Mesendoderm (in vitro differentiated cells): ENCODE measurements at regions not wholly inside any gene's neighbourhood (a gene's known extent, or its start where the extent isn't known, plus 50 kb on each side); places are given as distances from the start of the nearest gene placed in this dataset.

Source experiments
- DNase-seq: peaks from one replicate; pipeline ENCODE4 v3.0.0; 2013
- H2AK5ac ChIP-seq: 2 replicates; pipeline ENCODE4 v1.6.1; 2013; ENCODE audit warnings: low read length, inconsistent platforms
- H2BK120ac ChIP-seq: 2 replicates; pipeline ENCODE4 v1.6.1; 2013; ENCODE audit warnings: low read depth, mild to moderate bottlenecking, low read length, moderate library complexity, mixed read lengths
- H2BK15ac ChIP-seq: replicated peaks from 2 replicates; pipeline ENCODE4 v1.6.1; 2013; ENCODE audit warnings: low read depth, mild to moderate bottlenecking, moderate library complexity
- H2BK5ac ChIP-seq: 2 replicates; pipeline ENCODE4 v1.6.1; 2013; ENCODE audit warnings: low read length, inconsistent platforms
- H3K18ac ChIP-seq: 2 replicates; pipeline ENCODE4 v1.6.1; 2013; ENCODE audit warnings: mild to moderate bottlenecking, low read length, mixed read lengths
- H3K23ac ChIP-seq: one replicate; pipeline ENCODE4 v1.6.1; 2013; ENCODE audit warnings: low read length
- H3K27ac ChIP-seq: 2 replicates; pipeline ENCODE4 v1.5.1; 2013; ENCODE audit warnings: low read depth, mild to moderate bottlenecking, inconsistent platforms, low read length, moderate library complexity
- H3K27me3 ChIP-seq: 2 replicates; pipeline ENCODE4 v1.6.1; 2013; ENCODE audit warnings: low read length, control low read depth, mild to moderate bottlenecking, inconsistent platforms; ENCODE audit not compliant: insufficient read depth, poor library complexity
- H3K36me3 ChIP-seq: 2 replicates; pipeline ENCODE4 v1.6.1; 2013; ENCODE audit warnings: low read length, inconsistent platforms; ENCODE audit not compliant: control insufficient read depth, insufficient read depth
- H3K4ac ChIP-seq: one replicate; pipeline ENCODE4 v1.6.1; 2013; ENCODE audit warnings: low read depth, mild to moderate bottlenecking, low read length, moderate library complexity
- H3K4me1 ChIP-seq: 2 replicates; pipeline ENCODE4 v1.6.1; 2013; ENCODE audit warnings: low read depth, low read length, inconsistent platforms; ENCODE audit not compliant: control insufficient read depth
- H3K4me2 ChIP-seq: 2 replicates; pipeline ENCODE4 v1.6.1; 2013; ENCODE audit warnings: low read length
- H3K4me3 ChIP-seq: 2 replicates; pipeline ENCODE4 v1.5.1; 2013; ENCODE audit warnings: mild to moderate bottlenecking, low read length
- H3K56ac ChIP-seq: one replicate; pipeline ENCODE4 v1.6.1; 2013; ENCODE audit warnings: low read length
- H3K79me1 ChIP-seq: 2 replicates; pipeline ENCODE4 v1.6.1; 2013; ENCODE audit warnings: low read length, inconsistent platforms
- H3K79me2 ChIP-seq: 2 replicates; pipeline ENCODE4 v1.6.1; 2013; ENCODE audit warnings: mild to moderate bottlenecking, low read length; ENCODE audit not compliant: control insufficient read depth, insufficient read depth
- H3K9ac ChIP-seq: 2 replicates; pipeline ENCODE4 v1.6.1; 2013; ENCODE audit warnings: low read length, inconsistent platforms
- H4K5ac ChIP-seq: one replicate; pipeline ENCODE4 v1.6.1; 2013; ENCODE audit warnings: low read length
- H4K8ac ChIP-seq: one replicate; pipeline ENCODE4 v1.6.1; 2013; ENCODE audit warnings: low read depth, mild to moderate bottlenecking, control low read depth, low read length, moderate library complexity
- WGBS: extraction: QIAGEN DNeasy Blood & Tissue Kit; methylation state at CpG from one replicate; pipeline ENCODE4 v1.1.7; 2013; ENCODE audit warnings: low lambda C conversion rate, missing lambda C conversion rate; ENCODE audit not compliant: insufficient coverage; ENCODE audit errors: extremely low coverage; 5-methylcytosine and 5-hydroxymethylcytosine counted together

GRCh38 chr3:64799606-64800005 is 111.8 kb upstream of the ADAMTS9 start:
- Histone ChIP-seq H3K18ac (no peak overlapping the region), H3K9ac (no peak overlapping the region), H3K23ac (no peak overlapping the region), H3K36me3 (no peaks in the 10 kb centered on the region), H2AK5ac (peak overlapping the region; percentile 43), H4K8ac (no peak overlapping the region), H3K4me3 (no peak overlapping the region), H3K27ac (no peak overlapping the region), H3K4ac (no peak overlapping the region), H2BK5ac (no peak overlapping the region), H2BK120ac (no peak overlapping the region), H3K56ac (no peak overlapping the region), H3K4me2 (no peak overlapping the region), H2BK15ac (no peak overlapping the region), H3K79me2 (no peaks in the 10 kb centered on the region), H3K4me1 (peaks cover 13% of the 10 kb centered on the region), H3K27me3 (no peaks in the 10 kb centered on the region), H4K5ac (no peak overlapping the region), H3K79me1 (no peaks in the 10 kb centered on the region)
- no CpG with 5 or more reads among the region's 8 CpGs for WGBS
- DNase-seq, result no peak

GRCh38 chr3:64798316-64798715 is 110.5 kb upstream of the ADAMTS9 start:
- Histone ChIP-seq H3K18ac (no peak overlapping the region), H3K4me2 (no peak overlapping the region), H3K79me1 (no peaks in the 10 kb centered on the region), H3K23ac (no peak overlapping the region), H2BK120ac (no peak overlapping the region), H3K9ac (no peak overlapping the region), H3K4ac (no peak overlapping the region), H3K4me3 (no peak overlapping the region), H2AK5ac (no peak overlapping the region), H3K4me1 (peaks cover 13% of the 10 kb centered on the region), H3K27ac (no peak overlapping the region), H2BK15ac (no peak overlapping the region), H2BK5ac (no peak overlapping the region), H4K8ac (no peak overlapping the region), H3K56ac (no peak overlapping the region), H3K36me3 (no peaks in the 10 kb centered on the region), H3K27me3 (no peaks in the 10 kb centered on the region), H3K79me2 (no peaks in the 10 kb centered on the region), H4K5ac (no peak overlapping the region)
- DNase-seq, result no peak
- no CpG with 5 or more reads among the region's 5 CpGs for WGBS

DNA sequence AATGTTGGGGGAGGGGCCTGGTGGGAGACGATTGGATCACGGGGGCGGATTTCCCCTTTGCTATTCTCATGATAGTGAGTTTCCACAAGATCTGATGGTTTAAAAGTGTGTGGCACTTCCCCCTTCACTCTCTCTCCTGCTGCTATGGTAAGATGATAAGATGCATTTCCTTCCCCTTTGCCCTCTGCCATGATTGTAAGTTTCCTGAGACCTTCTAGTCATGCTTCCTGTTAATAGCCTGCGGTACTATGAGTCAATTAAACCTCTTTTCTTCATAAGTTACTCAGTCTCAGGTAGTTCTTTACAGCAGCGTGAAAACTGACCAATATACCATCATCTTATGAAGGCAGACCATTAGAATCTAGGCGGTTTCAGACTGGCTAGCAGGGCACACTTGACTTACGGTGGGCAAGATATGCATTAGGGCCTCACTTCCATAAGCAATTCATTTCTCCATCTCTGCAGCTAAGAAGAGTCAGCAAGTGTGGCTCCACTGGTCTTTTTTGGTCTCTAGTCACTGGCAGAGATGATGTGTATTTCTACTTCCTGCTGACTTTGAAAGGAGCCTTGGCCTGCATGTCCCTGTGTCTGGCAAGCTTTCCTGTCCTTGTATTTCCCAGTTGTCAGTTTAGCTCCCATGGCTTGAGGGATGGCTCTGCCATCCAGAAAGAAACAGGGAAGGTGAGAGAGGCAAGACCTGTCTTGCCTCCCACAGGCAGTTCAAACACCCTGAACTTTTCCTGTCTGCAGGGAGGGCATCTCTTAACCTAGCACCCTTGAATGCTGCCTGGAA is 109.0 kb upstream of the ADAMTS9 start:
- Histone ChIP-seq H3K36me3 (no peaks in the 10 kb centered on the region), H4K5ac (no peak overlapping the region), H3K27ac (no peak overlapping the region), H2AK5ac (peak overlapping the region; percentile 71), H2BK120ac (no peak overlapping the region), H3K4ac (no peak overlapping the region), H3K9ac (no peak overlapping the region), H3K79me2 (no peaks in the 10 kb centered on the region), H2BK15ac (no peak overlapping the region), H2BK5ac (peak overlapping the region; percentile 66), H3K23ac (no peak overlapping the region), H3K27me3 (no peaks in the 10 kb centered on the region), H3K79me1 (no peaks in the 10 kb centered on the region), H3K4me1 (peaks cover 10% of the 10 kb centered on the region), H3K4me2 (no peak overlapping the region), H3K56ac (no peak overlapping the region), H4K8ac (no peak overlapping the region), H3K18ac (no peak overlapping the region), H3K4me3 (no peak overlapping the region)
- DNase-seq, result no peak
- WGBS, result no CpG with 5 or more reads among the region's 7 CpGs

DNA sequence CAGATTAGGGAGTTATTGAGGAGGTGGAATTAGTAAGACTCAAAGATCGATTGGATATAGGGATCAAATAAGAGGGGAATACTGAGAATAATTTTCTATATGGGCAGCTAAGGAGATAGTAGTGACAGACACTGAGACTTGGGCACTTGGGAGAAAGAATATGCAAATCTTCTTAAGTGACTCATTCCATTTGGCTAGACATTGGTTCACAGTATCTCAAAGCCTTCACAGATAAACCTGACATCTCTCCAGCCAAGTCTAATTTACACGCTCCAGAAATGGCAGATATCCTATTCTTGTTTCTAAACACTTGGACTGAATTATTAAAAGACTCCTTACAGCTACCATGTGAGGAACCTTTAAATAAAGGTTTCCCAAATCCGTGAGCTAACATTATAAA is 104.6 kb upstream of the ADAMTS9 start:
- Histone ChIP-seq H3K4ac (no peak overlapping the region), H3K27ac (no peak overlapping the region), H3K79me1 (no peaks in the 10 kb centered on the region), H3K4me3 (no peak overlapping the region), H4K5ac (no peak overlapping the region), H3K23ac (no peak overlapping the region), H3K9ac (no peak overlapping the region), H3K79me2 (no peaks in the 10 kb centered on the region), H4K8ac (no peak overlapping the region), H2BK15ac (no peak overlapping the region), H3K4me1 (peaks cover 8% of the 10 kb centered on the region), H3K27me3 (no peaks in the 10 kb centered on the region), H3K36me3 (no peaks in the 10 kb centered on the region), H3K18ac (no peak overlapping the region), H2AK5ac (no peak overlapping the region), H3K56ac (no peak overlapping the region), H2BK5ac (no peak overlapping the region), H2BK120ac (no peak overlapping the region), H3K4me2 (no peak overlapping the region)
- no peak for DNase-seq
- no CpG with 5 or more reads among the region's 3 CpGs for WGBS

DNA sequence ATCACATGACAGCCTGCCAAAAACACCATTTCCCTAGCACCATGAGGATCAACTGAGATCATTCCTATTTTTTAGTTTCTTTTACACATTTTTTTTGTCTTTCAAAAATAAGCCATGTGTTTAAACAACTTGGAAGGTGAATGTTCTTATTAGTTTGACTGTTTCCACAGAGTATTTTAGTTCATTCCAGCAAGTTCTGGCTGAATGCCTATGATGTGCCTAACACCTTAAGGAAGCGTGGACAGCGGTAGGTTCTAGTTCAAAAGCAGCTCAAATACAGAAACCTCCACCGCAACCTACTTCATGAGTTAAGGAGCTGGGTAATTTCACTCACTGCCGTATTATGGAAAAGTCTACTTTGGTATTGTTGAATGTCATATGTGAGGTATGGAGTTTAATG is 101.3 kb upstream of the ADAMTS9 start:
- Histone ChIP-seq H3K79me1 (no peaks in the 10 kb centered on the region), H2AK5ac (no peak overlapping the region), H3K4me1 (peaks cover 2% of the 10 kb centered on the region), H4K5ac (no peak overlapping the region), H3K56ac (no peak overlapping the region), H4K8ac (no peak overlapping the region), H3K23ac (no peak overlapping the region), H3K36me3 (no peaks in the 10 kb centered on the region), H3K4ac (no peak overlapping the region), H3K4me3 (no peak overlapping the region), H3K9ac (no peak overlapping the region), H2BK15ac (no peak overlapping the region), H2BK120ac (no peak overlapping the region), H3K79me2 (no peaks in the 10 kb centered on the region), H3K4me2 (no peak overlapping the region), H2BK5ac (no peak overlapping the region), H3K18ac (no peak overlapping the region), H3K27ac (no peak overlapping the region), H3K27me3 (no peaks in the 10 kb centered on the region)
- WGBS, result no CpG with 5 or more reads among the region's 4 CpGs
- DNase-seq, result no peak

GRCh38 chr3:64783200-64783599 is 95.4 kb upstream of the ADAMTS9 start:
- H3K56ac ChIP-seq, result no peak overlapping the region
- no peak overlapping the region for H3K9ac ChIP-seq
- no peaks in the 10 kb centered on the region for H3K4me1 ChIP-seq
- no peak overlapping the region for H3K4me3 ChIP-seq
- no peaks in the 10 kb centered on the region for H3K79me2 ChIP-seq
- no peak overlapping the region for H3K27ac ChIP-seq
- no peak for DNase-seq
- no peak overlapping the region for H2AK5ac ChIP-seq
- H3K4ac ChIP-seq, result no peak overlapping the region
- H3K36me3 ChIP-seq, result no peaks in the 10 kb centered on the region
- H3K23ac ChIP-seq, result no peak overlapping the region
- H2BK120ac ChIP-seq, result no peak overlapping the region
- no peak overlapping the region for H4K5ac ChIP-seq
- no peak overlapping the region for H3K4me2 ChIP-seq
- no peak overlapping the region for H3K18ac ChIP-seq
- H3K79me1 ChIP-seq, result no peaks in the 10 kb centered on the region
- no peak overlapping the region for H4K8ac ChIP-seq
- H3K27me3 ChIP-seq, result no peaks in the 10 kb centered on the region
- H2BK15ac ChIP-seq, result no peak overlapping the region
- no peak overlapping the region for H2BK5ac ChIP-seq
